Activated CD4-positive, CD25-positive, alpha-beta regulatory T cell treated with anti-CD3 and anti-CD28 coated beads, Interleukin-2, amount 50 U/mL, for 16 hours (primary cell): ENCODE measurements at regions not wholly inside any gene's neighbourhood (a gene's known extent, or its start where the extent isn't known, plus 50 kb on each side); places are given as distances from the start of the nearest gene placed in this dataset.

Source experiments
- DNase-seq: peaks from one replicate; pipeline ENCODE4 v3.0.0-alpha.2; 2020; ENCODE audit warnings: low read depth, low spot score

DNA sequence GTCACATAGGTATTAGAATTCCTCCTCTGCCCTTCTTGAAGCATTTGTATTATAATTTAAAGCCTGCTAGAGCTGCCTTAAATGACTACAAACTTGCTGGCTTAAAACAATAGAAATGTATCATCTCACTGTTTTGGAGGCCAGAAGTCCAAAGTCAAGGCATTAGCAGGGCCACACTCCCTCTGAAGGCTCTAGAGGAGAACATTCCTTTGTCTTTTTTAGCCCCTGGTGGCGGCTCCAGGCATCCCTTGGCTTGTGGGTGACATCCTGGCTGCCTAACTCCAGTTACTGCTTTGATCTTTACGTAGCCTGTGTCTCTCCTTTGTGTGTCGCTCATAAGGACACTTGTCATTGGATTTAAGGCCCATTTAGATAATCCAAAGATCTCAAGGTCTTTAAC is 186.6 kb upstream of the SALL1 start:
- no peak for DNase-seq

DNA sequence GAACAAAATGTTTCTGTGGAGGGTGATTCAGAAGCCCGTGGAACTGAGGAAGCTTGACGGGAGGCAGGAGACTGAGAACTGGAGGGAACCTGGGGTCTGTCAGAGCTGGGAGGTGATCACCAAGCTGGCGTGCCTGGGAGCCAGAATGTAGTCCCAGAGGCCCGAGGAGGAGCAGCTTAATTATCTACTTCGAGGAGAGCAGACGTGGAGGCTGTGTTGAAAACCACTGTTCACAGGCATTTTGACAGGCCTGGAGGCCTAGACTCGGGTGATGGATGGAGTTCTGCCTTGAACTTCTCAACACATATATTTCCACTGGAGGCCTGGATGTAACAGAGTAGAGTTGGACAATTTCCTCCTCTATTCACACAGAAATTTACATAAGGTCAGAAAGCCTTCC is 177.7 kb upstream of the SALL1 start:
- DNase-seq, result no peak

DNA sequence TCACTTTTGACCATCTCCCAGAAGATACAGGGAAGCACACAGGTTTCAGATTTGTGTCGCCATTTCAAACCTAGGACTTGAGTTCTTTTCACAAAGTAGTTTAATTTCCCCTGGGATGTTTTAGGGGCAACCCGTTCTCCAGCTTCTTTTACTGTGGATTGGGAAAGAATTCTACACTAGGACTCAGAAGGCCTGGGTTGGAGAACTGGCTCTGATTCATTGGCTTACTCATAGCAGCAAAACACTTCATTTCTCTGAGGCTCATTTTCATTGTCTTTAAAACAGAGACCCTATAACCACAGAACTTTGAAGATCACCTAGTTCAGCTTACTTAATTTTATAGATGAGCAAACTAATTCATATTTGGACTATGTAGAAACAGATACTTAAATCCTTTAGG is 175.9 kb upstream of the SALL1 start:
- no peak for DNase-seq

DNA sequence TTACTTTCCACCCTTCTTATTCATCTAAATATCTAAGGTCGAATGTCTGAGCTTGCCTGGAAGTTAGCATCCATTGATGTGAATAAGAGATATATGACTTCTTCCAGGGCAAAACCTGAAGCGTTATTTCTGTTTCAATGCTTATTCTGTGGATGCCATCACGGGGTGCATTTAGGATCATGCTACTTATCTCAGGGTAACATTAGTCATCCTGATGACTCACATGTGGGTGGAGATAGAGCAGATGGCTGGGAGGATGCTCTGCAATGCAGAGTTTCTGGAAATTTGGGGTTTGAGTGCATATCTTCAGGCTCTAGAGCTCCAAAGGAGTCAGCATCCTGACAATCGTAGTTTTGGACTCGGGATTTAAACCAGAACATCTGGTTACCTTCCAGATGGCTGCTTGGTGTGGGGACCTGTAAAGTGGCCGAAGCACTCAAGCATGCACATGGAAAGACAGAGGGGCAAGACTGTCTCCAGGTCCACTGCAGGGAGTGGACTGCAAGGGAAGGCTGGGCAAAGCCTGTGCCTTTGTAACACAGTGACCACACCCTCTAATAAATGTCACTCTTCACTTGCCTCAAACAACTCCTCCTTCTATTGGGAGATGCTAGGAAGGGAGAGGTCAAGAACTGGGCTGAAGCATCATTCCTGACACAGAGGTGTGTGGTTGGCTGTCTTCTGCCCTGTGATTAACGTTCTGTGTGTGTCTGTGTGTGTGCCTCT is 175.2 kb upstream of the SALL1 start:
- no peak for DNase-seq

DNA sequence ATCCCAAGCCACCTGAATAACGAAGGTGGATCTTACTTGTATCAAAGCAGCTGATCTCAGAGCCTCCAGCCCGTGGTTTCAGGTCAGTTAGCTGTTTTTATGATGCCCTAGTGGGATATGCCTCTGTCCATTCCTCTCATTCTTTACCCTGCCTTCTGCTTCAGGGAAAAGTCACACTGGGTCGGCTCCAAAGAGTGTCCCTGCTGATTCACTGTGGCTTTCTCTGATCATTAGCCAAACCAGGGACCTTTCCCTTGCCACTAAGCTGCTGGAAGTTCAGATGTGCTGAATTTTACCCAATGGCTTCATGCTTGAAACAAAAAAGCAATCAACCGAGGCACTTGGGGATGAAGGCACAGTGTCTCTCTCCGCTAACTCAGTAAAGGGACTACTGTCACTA is 170.2 kb upstream of the SALL1 start:
- no peak for DNase-seq

DNA sequence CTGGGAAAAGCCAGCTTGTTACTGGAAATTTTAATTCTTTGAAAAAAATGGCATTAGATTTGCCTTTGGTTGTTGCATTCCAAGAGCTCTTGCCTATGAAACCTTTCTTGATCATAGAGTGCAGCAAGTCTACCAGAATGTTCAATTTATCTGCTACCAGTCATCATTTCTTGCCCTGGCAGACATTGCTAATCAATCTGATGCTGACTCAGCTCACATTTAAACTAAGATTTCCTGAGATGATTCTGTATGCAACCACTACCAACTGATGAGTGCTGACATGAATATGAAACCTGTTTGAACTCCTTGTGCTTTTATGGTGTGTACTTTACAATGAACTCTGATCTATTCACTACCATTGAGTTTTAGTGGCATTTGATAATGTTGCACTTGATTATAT is 166.5 kb upstream of the SALL1 start:
- DNase-seq, result no peak

DNA sequence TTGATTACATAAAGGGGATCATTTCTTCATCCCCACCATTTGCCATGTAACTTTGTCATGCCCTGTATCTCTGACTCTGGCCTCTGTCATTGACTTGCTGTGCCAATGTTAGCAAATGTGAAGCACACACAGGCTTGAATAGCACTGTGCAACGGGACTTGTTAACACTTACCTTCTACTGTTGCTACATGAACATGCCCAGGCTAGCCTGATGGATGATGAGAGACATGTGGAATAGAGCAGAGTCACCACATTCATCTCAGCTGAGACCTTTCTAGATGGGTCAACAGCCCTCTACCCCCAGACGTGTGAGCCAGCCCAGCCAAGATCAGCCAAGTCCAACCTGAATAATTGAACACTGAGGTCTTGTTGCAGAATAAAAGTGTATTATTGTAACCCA is 162.1 kb upstream of the SALL1 start:
- DNase-seq, result no peak

DNA sequence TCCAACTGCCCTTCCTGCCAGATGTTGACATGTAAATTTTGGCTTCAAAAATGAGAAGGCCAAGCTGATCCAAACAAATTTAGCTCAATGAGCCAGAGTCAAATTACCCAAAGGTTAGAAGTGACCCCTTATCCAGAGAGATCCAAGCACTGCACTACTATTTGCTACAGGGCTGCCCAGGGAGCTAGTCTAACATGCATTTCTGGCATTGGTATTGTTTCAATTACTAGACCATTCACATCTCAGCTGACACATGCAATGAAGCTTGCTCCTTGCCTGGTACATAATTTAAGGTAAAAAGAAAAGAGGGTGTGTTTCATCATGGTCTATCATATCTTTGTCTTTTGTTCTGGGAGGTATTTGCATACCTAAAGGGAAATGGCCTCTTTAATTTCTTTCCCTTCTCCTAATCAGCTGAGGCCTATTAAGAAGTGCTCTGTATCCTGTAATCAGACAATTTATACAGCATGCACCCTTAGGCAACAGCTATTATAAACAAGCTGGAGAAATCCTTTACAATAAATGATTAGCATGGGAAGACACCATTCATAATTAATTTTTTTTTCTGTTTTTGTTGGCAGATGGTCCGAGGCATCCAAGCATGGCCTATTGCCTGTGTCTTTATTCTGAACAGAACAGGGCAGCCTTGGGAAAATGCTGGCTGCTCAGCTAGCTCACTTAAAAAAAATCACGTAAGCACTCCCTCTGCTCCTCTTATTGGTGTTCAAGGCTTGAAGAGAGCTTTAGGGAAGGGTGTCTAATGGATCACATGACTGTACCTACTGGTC is 161.5 kb upstream of the SALL1 start:
- no peak for DNase-seq

DNA sequence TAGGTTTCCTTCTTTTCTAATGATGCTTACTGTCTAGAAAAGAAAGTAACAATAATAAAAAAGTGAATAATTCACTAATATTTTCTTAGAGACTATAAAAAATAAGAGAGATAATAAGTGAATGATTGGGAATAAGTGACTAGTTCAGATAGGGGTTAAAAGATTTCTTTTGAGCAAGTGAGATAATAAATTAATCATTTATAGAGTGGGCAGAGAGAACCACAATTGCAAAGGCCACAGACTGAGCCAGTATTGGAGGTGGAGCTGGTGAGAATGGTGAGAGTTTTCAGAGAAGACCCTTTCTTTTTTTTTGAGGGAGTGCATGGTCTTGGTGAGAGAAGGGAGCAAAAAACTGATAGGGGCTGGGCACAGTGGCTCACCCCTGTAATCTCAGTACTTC is 159.1 kb upstream of the SALL1 start:
- no peak for DNase-seq

DNA sequence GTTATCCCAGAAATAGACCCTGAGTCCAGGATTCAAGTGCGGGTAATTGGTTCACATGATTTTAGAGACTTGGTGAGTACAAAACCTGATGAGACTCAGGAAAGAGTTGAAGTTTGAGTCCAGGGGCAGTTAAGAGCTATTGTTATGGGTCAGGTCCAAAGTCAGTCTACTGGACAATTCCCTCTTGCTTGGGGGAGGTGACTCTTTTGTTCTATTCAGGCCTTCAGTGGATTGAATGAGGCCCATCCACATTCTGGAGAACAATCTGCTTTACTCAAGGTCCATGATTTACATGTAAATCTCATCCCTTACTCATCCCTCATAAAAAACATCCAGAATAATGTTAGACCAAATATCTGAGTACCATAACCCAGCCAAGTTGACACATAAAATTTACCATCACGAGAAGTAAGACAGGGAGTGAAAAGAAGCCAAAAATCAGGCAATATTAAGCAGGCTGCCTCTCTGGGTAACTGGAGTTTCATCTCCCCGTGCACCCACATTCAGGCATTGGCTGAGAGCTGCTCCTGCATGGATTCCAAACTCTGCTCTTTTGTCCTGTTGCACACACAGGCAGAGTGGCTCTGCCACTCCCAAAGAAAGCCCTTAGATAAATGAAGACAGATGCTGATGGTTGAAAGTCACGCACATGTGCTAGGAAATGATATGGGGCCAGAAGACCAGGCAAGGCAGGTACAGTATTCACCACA is 156.0 kb upstream of the SALL1 start:
- DNase-seq, result no peak

DNA sequence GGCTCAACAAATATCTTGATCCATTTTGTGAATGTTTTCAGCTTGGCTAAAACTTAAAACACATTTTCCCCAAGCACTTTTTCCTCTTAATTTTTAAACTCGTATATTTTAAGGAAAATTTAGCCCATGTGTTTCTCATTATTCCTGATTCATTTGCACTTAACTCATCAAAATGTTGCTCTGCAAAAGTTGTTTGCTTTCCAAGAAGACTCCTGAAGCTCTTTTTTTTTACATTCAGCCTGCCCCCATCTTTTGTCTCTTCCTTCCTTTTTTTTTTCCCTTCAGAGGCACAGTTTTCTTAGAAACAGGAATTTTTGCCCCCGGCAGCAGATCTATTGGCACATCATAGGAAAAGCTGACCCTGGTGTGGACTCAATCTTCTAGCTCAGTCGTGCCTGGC is 155.0 kb upstream of the SALL1 start:
- DNase-seq, result no peak

- no peak for DNase-seq
Measured at GRCh38 chr16:51305337-51305736, 154.3 kb upstream of the SALL1 start.

DNA sequence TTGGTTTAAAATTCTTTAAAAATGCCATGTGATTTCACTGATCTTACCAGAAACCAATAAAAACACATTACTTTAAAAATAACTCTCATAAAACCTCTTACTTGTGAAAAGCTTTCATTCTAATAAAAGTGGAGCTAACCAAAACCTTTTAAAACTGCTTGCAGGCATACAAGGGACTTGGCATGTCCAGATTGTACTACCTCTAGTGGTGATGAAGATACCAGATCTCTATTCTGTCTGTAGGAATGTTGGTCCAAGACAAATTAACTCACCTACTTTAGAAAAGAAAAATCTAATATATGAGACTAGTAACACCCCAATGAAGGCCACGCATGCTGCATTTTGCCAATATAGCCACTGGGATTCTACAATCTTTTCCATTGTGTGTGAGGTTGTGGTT is 151.0 kb upstream of the SALL1 start:
- DNase-seq, result no peak

GRCh38 chr16:51298800-51299199 is 147.7 kb upstream of the SALL1 start:
- DNase-seq, result no peak

DNA sequence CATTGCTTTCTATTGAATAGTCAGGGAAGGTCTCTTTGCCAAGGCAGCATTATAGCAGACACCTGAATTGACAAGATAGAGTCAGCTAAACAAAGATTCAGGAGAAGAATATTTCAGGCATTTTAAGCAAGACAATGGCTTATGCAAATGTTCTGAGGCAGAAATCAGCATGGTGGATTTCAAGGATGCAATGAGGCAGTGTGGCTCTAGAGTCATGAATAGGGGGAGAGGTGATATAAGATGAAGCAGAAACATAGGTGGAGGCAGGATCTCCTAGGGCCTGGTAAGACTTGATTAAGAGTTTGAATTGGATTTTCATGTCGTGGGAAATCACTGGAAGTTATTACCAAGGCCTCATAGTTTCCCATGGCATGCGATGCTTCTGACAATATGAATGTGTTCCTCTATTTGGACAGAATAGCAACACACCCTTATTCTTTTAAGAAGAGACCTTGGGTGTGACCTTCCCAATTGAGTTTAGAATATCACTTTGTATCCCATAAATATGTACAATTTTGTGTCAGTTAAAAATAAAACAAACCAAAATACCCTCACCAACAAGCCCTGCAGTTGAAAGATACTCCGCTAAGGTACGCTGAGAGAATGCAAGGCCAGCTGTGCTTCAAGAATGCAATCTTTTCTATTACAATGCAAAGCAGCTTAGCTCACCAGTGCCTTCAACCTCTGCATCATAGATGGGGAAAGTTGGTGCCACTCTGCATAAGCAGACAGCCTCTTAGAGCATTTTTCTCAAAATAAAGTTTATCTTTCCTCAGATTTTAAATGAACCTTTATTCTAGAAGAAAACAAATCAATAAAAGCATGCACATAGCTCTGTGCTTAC is 139.6 kb upstream of the SALL1 start:
- DNase-seq, result no peak

GRCh38 chr16:51289336-51289735 is 138.3 kb upstream of the SALL1 start:
- DNase-seq, result no peak

DNA sequence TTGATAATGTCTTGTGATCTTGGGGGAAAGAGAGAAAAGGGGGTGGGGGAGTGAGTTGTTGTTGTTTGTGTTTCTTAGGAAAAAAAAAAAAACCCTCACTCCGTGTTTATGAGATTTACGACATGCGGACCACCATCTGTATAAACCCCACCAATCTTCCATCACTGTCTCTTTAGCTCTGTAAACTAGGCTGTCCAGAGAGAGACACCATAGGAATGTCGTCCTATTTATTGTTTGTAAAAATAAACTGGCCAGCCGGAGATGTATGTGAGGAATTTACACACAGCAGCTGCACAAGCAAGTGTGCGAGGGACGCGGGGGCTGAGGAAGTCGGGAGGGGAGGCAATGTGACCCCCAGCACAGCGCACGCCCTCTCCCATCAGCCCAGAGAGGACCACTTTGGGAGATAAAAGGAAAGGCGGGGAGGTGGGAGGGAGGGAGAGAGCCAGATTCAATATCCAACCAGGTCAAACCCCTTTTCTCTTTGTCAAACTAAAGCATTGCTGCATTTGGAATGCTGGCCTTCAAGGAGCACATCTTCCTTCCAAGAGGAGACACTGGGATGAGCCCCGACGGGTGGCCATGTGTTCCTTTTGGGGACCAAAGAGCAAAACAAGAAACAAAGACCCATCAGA is 136.2 kb upstream of the SALL1 start:
- no peak for DNase-seq

DNA sequence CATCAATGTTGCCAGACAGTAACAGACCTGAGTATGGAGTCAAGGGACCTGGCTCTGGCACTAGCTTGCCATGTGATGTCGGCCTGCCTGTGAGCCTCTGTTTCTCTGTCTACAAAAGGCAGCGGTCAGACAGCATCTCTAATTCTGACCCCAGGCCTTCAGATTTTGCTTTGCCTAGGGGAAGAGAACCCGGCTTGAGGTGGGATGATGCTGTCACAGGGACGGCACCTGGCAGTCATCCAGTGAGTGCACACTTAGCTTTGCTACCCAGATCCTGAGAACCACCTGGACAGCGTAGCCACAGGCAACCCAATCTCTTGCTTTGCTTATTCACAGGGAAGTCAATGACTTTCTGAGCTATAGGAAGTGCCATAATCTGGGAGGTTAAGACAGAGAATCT is 135.2 kb upstream of the SALL1 start:
- no peak for DNase-seq

DNA sequence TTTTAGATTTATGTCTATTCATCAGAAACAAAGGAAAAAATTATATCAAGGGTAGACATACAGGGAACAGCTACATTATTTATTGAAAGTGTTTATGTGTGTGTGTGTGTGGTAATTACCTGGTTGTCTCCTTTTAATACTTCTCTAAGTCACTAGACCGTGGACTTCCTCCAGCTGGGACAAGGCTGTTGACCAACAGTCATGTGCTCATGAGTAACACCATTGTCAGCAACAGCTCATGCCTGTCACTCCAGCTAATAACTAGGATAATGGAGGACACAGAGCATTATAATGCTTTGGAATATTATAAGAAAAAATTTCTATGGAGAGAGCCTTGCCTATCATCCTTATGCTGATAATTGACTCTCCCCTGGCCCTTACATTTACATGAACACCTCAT is 125.3 kb upstream of the SALL1 start:
- no peak for DNase-seq

DNA sequence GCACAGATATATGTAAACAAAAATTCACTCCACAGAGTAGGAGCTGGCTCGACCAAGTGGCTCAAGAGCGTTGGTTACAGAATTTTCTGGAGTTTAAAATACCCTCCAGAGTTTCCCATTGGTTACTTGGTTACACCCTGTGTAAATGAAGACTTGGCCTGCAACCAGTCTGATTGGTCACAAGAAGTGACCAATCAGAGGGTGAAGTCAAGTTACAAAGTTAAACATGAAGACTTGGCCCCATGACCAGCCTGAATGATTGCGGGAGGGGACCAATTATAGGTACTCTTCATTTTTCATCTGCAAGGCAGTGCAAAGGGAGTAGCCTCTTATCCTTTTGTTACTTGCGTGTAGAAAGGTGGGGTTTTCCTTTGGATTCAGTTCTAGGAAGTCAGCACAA is 121.3 kb upstream of the SALL1 start:
- DNase-seq, result no peak

DNA sequence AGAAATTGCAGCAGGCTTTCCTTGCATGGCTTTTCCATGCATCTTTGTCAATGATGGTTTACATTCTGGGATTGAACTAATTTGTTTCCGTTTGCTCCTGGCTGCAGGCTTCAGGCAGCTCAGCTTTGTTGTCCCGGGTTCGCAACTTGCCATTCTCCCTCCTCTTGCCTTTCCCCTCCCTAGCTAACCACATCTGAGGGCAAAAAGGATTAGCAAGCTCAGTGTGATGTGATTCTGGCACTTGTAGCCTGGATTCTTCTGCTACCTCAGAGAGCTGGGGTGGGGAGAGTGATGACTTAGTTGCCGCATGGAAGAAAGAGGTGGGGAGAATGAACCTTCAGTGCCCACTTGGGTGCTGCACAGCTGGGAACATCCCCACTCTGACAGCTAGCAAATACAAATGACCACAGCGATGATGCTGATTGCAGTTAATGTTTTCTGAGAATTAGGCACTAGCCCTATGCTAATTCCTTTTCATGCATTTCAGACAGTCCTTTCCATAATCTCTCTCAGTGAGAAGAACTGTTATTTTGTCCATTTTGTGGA is 120.2 kb upstream of the SALL1 start:
- no peak for DNase-seq
